CD4-positive, alpha-beta T cell (primary cell): ENCODE measurements at regions not wholly inside any gene's neighbourhood (a gene's known extent, or its start where the extent isn't known, plus 50 kb on each side); places are given as distances from the start of the nearest gene placed in this dataset.

Experiments
- ATAC-seq: fragments of 200-7000 bp; cut with Tn5 transposase; one replicate; pipeline ENCODE4 v1.10.0; 2022; ENCODE audit warnings: mild to moderate bottlenecking; ENCODE audit not compliant: poor library complexity
- CTCF ChIA-PET: fragments of 350-600 bp; sonication (Branson Sonifier 250); formaldehyde crosslinking; loops from one replicate; lab custom pipeline; 2021; ENCODE audit warnings: antibody characterized with exemption, inconsistent platforms; lab: Charles Lee
- POLR2A ChIA-PET: fragments of 350-600 bp; sonication (Branson Sonifier 250); formaldehyde crosslinking; loops from one replicate; lab custom pipeline; 2021; ENCODE audit warnings: antibody characterized with exemption, inconsistent platforms; lab: Charles Lee
- DNase-seq, 14 experiments: peaks; one replicate each; pipeline ENCODE4 v3.0.0-alpha.2; 2013 to 2020; ENCODE audit warnings: mixed read lengths in 2 of 14
- H3K27ac ChIP-seq, 2 donors: one replicate each; pipeline versions ENCODE4 v1.5.1 to v1.7.0; 2013; ENCODE audit warnings: low read length in 2 of 2, low read depth in 1 of 2, mild to moderate bottlenecking in 1 of 2
- H3K27me3 ChIP-seq, 2 experiments: 1 replicate in 1 of 2; 2 replicates in 1 of 2; pipeline versions ENCODE4 v1.6.1 to v1.7.0; 2013; ENCODE audit warnings: low read length in 2 of 2, control low read depth in 1 of 2, mild to moderate bottlenecking in 1 of 2, moderate library complexity in 1 of 2; ENCODE audit not compliant: insufficient read depth in 2 of 2, control insufficient read depth in 1 of 2
- H3K36me3 ChIP-seq: one replicate; pipeline ENCODE4 v1.6.1; 2013; ENCODE audit warnings: low read length, control low read depth; ENCODE audit not compliant: insufficient read depth
- H3K4me1 ChIP-seq: one replicate; pipeline ENCODE4 v1.6.1; 2013; ENCODE audit warnings: low read length, control low read depth; ENCODE audit not compliant: insufficient read depth
- H3K4me3 ChIP-seq: one replicate; pipeline ENCODE4 v1.5.1; 2013; ENCODE audit warnings: mild to moderate bottlenecking, low read length, moderate library complexity
- H3K9me3 ChIP-seq, 2 experiments: 1 replicate in 1 of 2; 2 replicates in 1 of 2; pipeline versions ENCODE4 v1.6.1 to v1.7.0; 2013; ENCODE audit warnings: low read length in 2 of 2, mild to moderate bottlenecking in 2 of 2, control low read depth in 1 of 2, moderate library complexity in 1 of 2; ENCODE audit not compliant: control insufficient read depth in 1 of 2, insufficient read depth in 1 of 2
- H3K27ac Mint-ChIP-seq: one replicate; pipeline ENCODE4 v1.8.0; 2020; ENCODE audit warnings: mixed read lengths
- H3K27me3 Mint-ChIP-seq: one replicate; pipeline ENCODE4 v1.8.0; 2021; ENCODE audit warnings: mixed read lengths
- H3K36me3 Mint-ChIP-seq: one replicate; pipeline ENCODE4 v1.8.0; 2021; ENCODE audit warnings: low read depth, mixed read lengths
- H3K4me1 Mint-ChIP-seq: one replicate; pipeline ENCODE4 v1.8.0; 2021; ENCODE audit warnings: low read depth, mixed read lengths
- H3K4me3 Mint-ChIP-seq: one replicate; pipeline ENCODE4 v1.8.0; 2020; ENCODE audit warnings: mild to moderate bottlenecking, mixed read lengths
- H3K9me3 Mint-ChIP-seq: one replicate; pipeline ENCODE4 v1.8.0; 2020; ENCODE audit warnings: mixed read lengths
- CTCF ChIP-seq: fragments of 200-600 bp; IDR thresholded peaks from one replicate; pipeline ENCODE4 v1.8.0; 2022; ENCODE audit warnings: antibody characterized with exemption, mild to moderate bottlenecking
- intact Hi-C, 2 experiments: fragments of 100-400 bp; cut with DNase I in 1 of 2; cut with micrococcal nuclease in 1 of 2; formaldehyde crosslinking; loops; one replicate each; pipeline versions ENCODE4 v1.15.1 to v1.9.0; 2023 to 2025; cut with DNase I, micrococcal nuclease

- no peak for ATAC-seq
- no peaks in the 10 kb centered on the region for H3K4me1 ChIP-seq
- H3K27ac ChIP-seq: no peak overlapping the region
- H3K27me3 ChIP-seq: no peaks in the 10 kb centered on the region
- H3K36me3 ChIP-seq: no peaks in the 10 kb centered on the region
- no peak for TF ChIP-seq CTCF
- Mint-ChIP-seq H3K27me3 (no peaks in the 10 kb centered on the region), H3K4me3 (no peak overlapping the region), H3K27ac (no peak overlapping the region), H3K4me1 (no peaks in the 10 kb centered on the region), H3K36me3 (no peaks in the 10 kb centered on the region), H3K9me3 (no peaks in the 10 kb centered on the region)
- ChIA-PET CTCF (no interaction called here), POLR2A (no interaction called here)
- DNase-seq: no peak
- no peak overlapping the region for H3K4me3 ChIP-seq
- H3K9me3 ChIP-seq: no peaks in the 10 kb centered on the region
- intact Hi-C loops: no loop called here
These were observed 229.6 kb upstream of the CHST9 start for GRCh38 chr18:27414682-27415081.

GRCh38 chr18:27413495-27414401, 228.6 kb upstream of the CHST9 start:
- H3K9me3 Mint-ChIP-seq: no peaks in the 10 kb centered on the region
- no peaks in the 10 kb centered on the region for H3K27me3 ChIP-seq
- no peak for ATAC-seq
- H3K27ac Mint-ChIP-seq: no peak overlapping the region
- no peak overlapping the region for H3K27ac ChIP-seq
- H3K9me3 ChIP-seq: no peaks in the 10 kb centered on the region
- no peak overlapping the region for H3K4me3 Mint-ChIP-seq
- no peaks in the 10 kb centered on the region for H3K4me1 Mint-ChIP-seq
- no peak for DNase-seq
- no peaks in the 10 kb centered on the region for H3K27me3 Mint-ChIP-seq
- ChIA-PET POLR2A (no interaction called here), CTCF (no interaction called here)
- no peaks in the 10 kb centered on the region for H3K36me3 Mint-ChIP-seq
- H3K4me3 ChIP-seq: no peak overlapping the region
- no peaks in the 10 kb centered on the region for H3K36me3 ChIP-seq
- no peak for TF ChIP-seq CTCF
- H3K4me1 ChIP-seq: no peaks in the 10 kb centered on the region
- intact Hi-C loops: no loop called here

- Histone ChIP-seq H3K4me3 (no peak overlapping the region), H3K9me3 (no peaks in the 10 kb centered on the region), H3K4me1 (no peaks in the 10 kb centered on the region), H3K36me3 (no peaks in the 10 kb centered on the region), H3K27me3 (no peaks in the 10 kb centered on the region), H3K27ac (no peak overlapping the region)
- no peak overlapping the region for H3K4me3 Mint-ChIP-seq
- no peaks in the 10 kb centered on the region for H3K36me3 Mint-ChIP-seq
- TF ChIP-seq CTCF: no peak
- ChIA-PET CTCF (no interaction called here), POLR2A (no interaction called here)
- H3K4me1 Mint-ChIP-seq: no peaks in the 10 kb centered on the region
- H3K27me3 Mint-ChIP-seq: no peaks in the 10 kb centered on the region
- no peak for DNase-seq
- no peaks in the 10 kb centered on the region for H3K9me3 Mint-ChIP-seq
- intact Hi-C loops: no loop called here
- H3K27ac Mint-ChIP-seq: no peak overlapping the region
- ATAC-seq: no peak
These were observed 227.4 kb upstream of the CHST9 start for GRCh38 chr18:27412556-27412955.
